ENCODE measurements at regions not wholly inside any gene's neighbourhood (a gene's known extent, or its start where the extent isn't known, plus 50 kb on each side); places are given as distances from the start of the nearest gene placed in this dataset.

DNA sequence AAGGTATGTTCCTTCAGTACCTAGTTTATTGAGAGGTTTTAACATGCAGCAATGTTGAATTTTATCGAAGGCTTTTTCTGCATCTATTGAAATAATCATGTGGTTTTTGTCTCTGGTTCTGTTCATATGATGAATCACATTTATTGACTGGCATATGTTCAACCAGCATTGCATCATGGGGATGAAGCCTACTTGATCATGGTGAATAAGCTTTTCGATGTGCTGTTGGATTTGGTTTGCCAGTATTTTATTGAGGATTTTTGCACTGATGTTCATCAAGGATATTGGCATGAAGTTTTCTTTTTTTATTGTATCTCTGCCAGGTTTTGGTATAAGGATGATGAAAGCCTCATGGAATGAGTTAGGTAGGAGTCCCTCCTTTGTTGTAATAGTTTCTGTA is 204.0 kb upstream of the GNAI1 start:
- 83% methylated on average over 1 of the region's 2 CpGs for WGBS (ENCODE audit: insufficient coverage)
- ChIA-PET POLR2A (no interaction called here), CTCF (no interaction called here)
- intact Hi-C loops (cut with micrococcal nuclease): no loop called here
- no peak for DNase-seq
- no peaks in the 10 kb centered on the region for H3K79me2 ChIP-seq (ENCODE audit: control insufficient read depth, insufficient read depth, low read length)
- no peak overlapping the region for H3K27ac ChIP-seq (ENCODE audit: low read length in 2 of 2)
- no peak overlapping the region for H3K4me2 ChIP-seq (replicated peaks; ENCODE audit: low read depth, low read length, poor library complexity, severe bottlenecking)
- peaks cover 0 to 4% (median 0%) of the 10 kb centered on the region in 3 donors for H3K9me3 ChIP-seq (ENCODE audit: control extremely low read depth in 1 of 3, control insufficient read depth in 2 of 3, insufficient read depth in 1 of 3, low read length in 2 of 3)
- no peaks in the 10 kb centered on the region for H3K4me1 Mint-ChIP-seq
- H3K27me3 Mint-ChIP-seq: no peaks in the 10 kb centered on the region
- no peak overlapping the region for H3K4me3 Mint-ChIP-seq
- no peak for ATAC-seq (ENCODE audit: low read depth)
- H3K27ac Mint-ChIP-seq: no peak overlapping the region
- no peaks in the 10 kb centered on the region for H3K27me3 ChIP-seq (replicated peaks in 1 of 4; ENCODE audit: control extremely low read depth in 1 of 4, control insufficient read depth in 3 of 4, insufficient read depth in 4 of 4, low read length in 3 of 4)
- H3K4me3 ChIP-seq (ENCODE audit: control extremely low read depth in 1 of 5, extremely low read depth in 1 of 5, insufficient read depth in 1 of 5, low read depth in 2 of 5, low read length in 4 of 5): no peak overlapping the region
- H3K9me3 Mint-ChIP-seq (ENCODE audit: insufficient read depth): peaks cover 3% of the 10 kb centered on the region
- TF ChIP-seq EZH2 (IDR thresholded peaks at IDR 0.05; ENCODE audit: borderline replicate concordance, insufficient read depth, low read depth, low read length, poor library complexity, severe bottlenecking) (no peak), CTCF (IDR thresholded peaks at IDR 0.05) (no peak)
- no peak overlapping the region for H2AFZ ChIP-seq (ENCODE audit: insufficient read depth, low read depth, low read length, poor library complexity, severe bottlenecking)
- no peaks in the 10 kb centered on the region for H4K20me1 ChIP-seq (ENCODE audit: control insufficient read depth, insufficient read depth, low read length, poor library complexity, severe bottlenecking)
- H3K4me1 ChIP-seq (ENCODE audit: control insufficient read depth in 2 of 2, insufficient read depth in 2 of 2, low read length in 2 of 2): no peaks in the 10 kb centered on the region
- H3K9ac ChIP-seq (ENCODE audit: low read length): no peak overlapping the region
- H3K36me3 ChIP-seq (replicated peaks in 1 of 2; ENCODE audit: control extremely low read depth in 1 of 2, control insufficient read depth in 1 of 2, extremely low read depth in 1 of 2, insufficient read depth in 2 of 2, low read length in 1 of 2): no peaks in the 10 kb centered on the region

DNA sequence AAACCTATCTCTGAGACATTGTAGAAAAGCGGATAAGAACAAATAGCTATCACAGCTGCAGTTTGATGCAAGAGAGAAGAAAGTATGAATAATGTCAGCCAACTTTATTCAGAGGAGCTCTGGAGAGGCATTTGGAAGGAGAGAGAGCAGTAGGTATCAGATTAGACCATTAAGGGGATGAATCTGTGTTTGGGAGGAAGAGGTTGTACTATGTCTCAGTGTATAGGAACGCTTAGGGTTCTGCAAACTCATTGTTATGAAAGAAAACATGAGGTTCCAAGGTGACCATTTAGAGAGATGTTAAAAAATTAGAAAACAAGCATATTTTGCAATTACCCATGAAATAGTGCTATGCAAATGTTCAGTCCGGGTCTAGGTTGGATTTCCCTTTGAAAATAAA is 207.5 kb upstream of the GNAI1 start:
- intact Hi-C loops (cut with micrococcal nuclease): no loop called here
- no peaks in the 10 kb centered on the region for H4K20me1 ChIP-seq (ENCODE audit: control insufficient read depth, insufficient read depth, low read length, poor library complexity, severe bottlenecking)
- H3K4me1 Mint-ChIP-seq: no peaks in the 10 kb centered on the region
- H3K79me2 ChIP-seq (ENCODE audit: control insufficient read depth, insufficient read depth, low read length): no peaks in the 10 kb centered on the region
- CTCF ChIA-PET: no interaction called here
- no peak overlapping the region for H3K27ac ChIP-seq (ENCODE audit: low read length in 2 of 2)
- 100% methylated on average over 1 of the region's 3 CpGs for WGBS (ENCODE audit: insufficient coverage)
- no peaks in the 10 kb centered on the region for H3K27me3 Mint-ChIP-seq
- no peak overlapping the region for H3K9ac ChIP-seq (ENCODE audit: low read length)
- H3K27me3 ChIP-seq (replicated peaks in 1 of 4; ENCODE audit: control extremely low read depth in 1 of 4, control insufficient read depth in 3 of 4, insufficient read depth in 4 of 4, low read length in 3 of 4): no peaks in the 10 kb centered on the region
- H3K9me3 ChIP-seq (ENCODE audit: control extremely low read depth in 1 of 3, control insufficient read depth in 2 of 3, insufficient read depth in 1 of 3, low read length in 2 of 3): peaks cover 0 to 10% (median 0%) of the 10 kb centered on the region in 3 donors
- H3K9me3 Mint-ChIP-seq (ENCODE audit: insufficient read depth): peaks cover 6% of the 10 kb centered on the region
- no peak overlapping the region for H3K4me3 ChIP-seq (ENCODE audit: control extremely low read depth in 1 of 5, extremely low read depth in 1 of 5, insufficient read depth in 1 of 5, low read depth in 2 of 5, low read length in 4 of 5)
- H3K4me1 ChIP-seq (ENCODE audit: control insufficient read depth in 2 of 2, insufficient read depth in 2 of 2, low read length in 2 of 2): no peaks in the 10 kb centered on the region
- ATAC-seq (ENCODE audit: low read depth): no peak
- POLR2A ChIA-PET: no interaction called here
- no peak overlapping the region for H3K27ac Mint-ChIP-seq
- H3K4me3 Mint-ChIP-seq: no peak overlapping the region
- TF ChIP-seq EZH2 (IDR thresholded peaks at IDR 0.05; ENCODE audit: borderline replicate concordance, insufficient read depth, low read depth, low read length, poor library complexity, severe bottlenecking): no peak
- no peak for TF ChIP-seq CTCF (IDR thresholded peaks at IDR 0.05)
- no peak overlapping the region for H3K4me2 ChIP-seq (replicated peaks; ENCODE audit: low read depth, low read length, poor library complexity, severe bottlenecking)
- H2AFZ ChIP-seq (ENCODE audit: insufficient read depth, low read depth, low read length, poor library complexity, severe bottlenecking): no peak overlapping the region
- DNase-seq: no peak
- H3K36me3 ChIP-seq (replicated peaks in 1 of 2; ENCODE audit: control extremely low read depth in 1 of 2, control insufficient read depth in 1 of 2, extremely low read depth in 1 of 2, insufficient read depth in 2 of 2, low read length in 1 of 2): no peaks in the 10 kb centered on the region

Data from B cell (primary cell).